OCI-LY3 (cell line): ENCODE measurements at regions not wholly inside any gene's neighbourhood (a gene's known extent, or its start where the extent isn't known, plus 50 kb on each side); places are given as distances from the start of the nearest gene placed in this dataset.

Source experiments
- EZH2phosphoT487 ChIP-seq: fragments of 200-600 bp; shearing (Covaris generic); IDR thresholded peaks from 2 replicates; pipeline ENCODE4 v1.6.1; 2018; ENCODE audit warnings: antibody characterized with exemption, mixed run types, low read depth
- TF ChIP-seq, protein P1 (sequence below): fragments of 200-600, 300-600 bp; sonication (generic); IDR thresholded peaks from 2 replicates; pipeline ENCODE4 v1.5.1; 2014; ENCODE audit warnings: antibody characterized with exemption, low read length, low read depth

DNA sequence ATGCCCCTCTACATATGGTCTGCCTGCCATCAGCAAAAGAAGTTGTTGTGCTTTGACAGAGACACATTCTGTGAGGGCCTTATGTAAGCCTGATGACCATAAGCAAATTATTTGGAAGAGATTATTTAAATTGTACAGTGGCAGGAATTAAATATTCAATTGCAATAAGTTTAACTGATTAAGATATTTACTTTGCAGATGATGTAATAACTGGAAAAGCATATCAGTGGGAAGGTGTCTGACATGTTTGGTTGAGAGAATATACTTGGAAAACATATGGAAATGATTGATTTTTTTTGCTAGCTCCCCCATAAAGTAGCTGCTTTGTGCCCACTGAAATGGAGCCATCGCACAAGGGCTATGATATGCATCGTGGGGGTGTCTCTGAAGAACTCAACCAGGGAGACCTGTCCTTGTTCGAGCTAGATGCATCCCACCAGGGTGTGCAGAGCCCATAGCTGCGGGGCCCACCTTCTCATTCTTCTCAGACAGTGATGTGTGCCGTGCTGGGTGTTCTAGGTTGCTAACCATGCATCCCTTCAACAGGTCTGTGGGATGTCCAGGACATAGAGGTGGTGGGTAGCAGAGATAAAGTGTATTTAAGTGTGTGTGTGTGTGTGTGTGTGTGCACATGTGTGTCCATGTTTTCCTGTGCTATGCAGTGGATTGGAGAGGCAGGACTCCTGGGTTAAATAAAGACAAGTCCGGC, 90.4 kb upstream of the PARD3B start:
- TF ChIP-seq, protein P1, sequence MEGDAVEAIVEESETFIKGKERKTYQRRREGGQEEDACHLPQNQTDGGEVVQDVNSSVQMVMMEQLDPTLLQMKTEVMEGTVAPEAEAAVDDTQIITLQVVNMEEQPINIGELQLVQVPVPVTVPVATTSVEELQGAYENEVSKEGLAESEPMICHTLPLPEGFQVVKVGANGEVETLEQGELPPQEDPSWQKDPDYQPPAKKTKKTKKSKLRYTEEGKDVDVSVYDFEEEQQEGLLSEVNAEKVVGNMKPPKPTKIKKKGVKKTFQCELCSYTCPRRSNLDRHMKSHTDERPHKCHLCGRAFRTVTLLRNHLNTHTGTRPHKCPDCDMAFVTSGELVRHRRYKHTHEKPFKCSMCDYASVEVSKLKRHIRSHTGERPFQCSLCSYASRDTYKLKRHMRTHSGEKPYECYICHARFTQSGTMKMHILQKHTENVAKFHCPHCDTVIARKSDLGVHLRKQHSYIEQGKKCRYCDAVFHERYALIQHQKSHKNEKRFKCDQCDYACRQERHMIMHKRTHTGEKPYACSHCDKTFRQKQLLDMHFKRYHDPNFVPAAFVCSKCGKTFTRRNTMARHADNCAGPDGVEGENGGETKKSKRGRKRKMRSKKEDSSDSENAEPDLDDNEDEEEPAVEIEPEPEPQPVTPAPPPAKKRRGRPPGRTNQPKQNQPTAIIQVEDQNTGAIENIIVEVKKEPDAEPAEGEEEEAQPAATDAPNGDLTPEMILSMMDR = no peak
- TF ChIP-seq EZH2phosphoT487 = no peak
